Spinal cord (tissue), 10 donors: ENCODE measurements at regions not wholly inside any gene's neighbourhood (a gene's known extent, or its start where the extent isn't known, plus 50 kb on each side); places are given as distances from the start of the nearest gene placed in this dataset. TPM values are rescaled to one million over a fixed set of nuclear protein-coding genes. Genes with fewer than 3 reads are reported as not detected.

Experiments
- DNase-seq, 6 donors: peaks; one replicate each; pipeline versions ENCODE4 v3.0.0 to v3.0.0-alpha.2; 2013 to 2015; ENCODE audit warnings: low spot score in 6 of 6, low read depth in 4 of 6
- H3K27ac ChIP-seq: one replicate; pipeline ENCODE4 v1.5.1; 2013; ENCODE audit warnings: low read depth, low read length, control low read depth
- H3K27me3 ChIP-seq: one replicate; pipeline ENCODE4 v1.6.1; 2013; ENCODE audit warnings: low read length; ENCODE audit not compliant: control insufficient read depth, insufficient read depth
- H3K36me3 ChIP-seq: one replicate; pipeline ENCODE4 v1.6.1; 2013; ENCODE audit warnings: low read length; ENCODE audit not compliant: control insufficient read depth, insufficient read depth
- H3K4me1 ChIP-seq: one replicate; pipeline ENCODE4 v1.6.1; 2013; ENCODE audit warnings: low read length; ENCODE audit not compliant: control insufficient read depth, insufficient read depth
- H3K4me3 ChIP-seq: one replicate; pipeline ENCODE4 v1.5.1; 2013; ENCODE audit warnings: low read depth, low read length, control low read depth
- H3K9me3 ChIP-seq: one replicate; pipeline ENCODE4 v1.6.1; 2013; ENCODE audit warnings: low read length; ENCODE audit not compliant: control insufficient read depth, insufficient read depth
- WGBS: methylation state at CpG from one replicate; pipeline ENCODE4 v1.1.5; 2013; ENCODE audit warnings: missing lambda C conversion rate; ENCODE audit not compliant: insufficient coverage; 5-methylcytosine and 5-hydroxymethylcytosine counted together
- small RNA-seq: library from RNA; depleted of rRNA; stranded (forward); fragments of <200 nt; gene quantifications from one replicate; pipeline ENCODE3, GENCODE V24; 2014; ENCODE audit warnings: low replicate concordance
- donor health status: healthy.

DNA sequence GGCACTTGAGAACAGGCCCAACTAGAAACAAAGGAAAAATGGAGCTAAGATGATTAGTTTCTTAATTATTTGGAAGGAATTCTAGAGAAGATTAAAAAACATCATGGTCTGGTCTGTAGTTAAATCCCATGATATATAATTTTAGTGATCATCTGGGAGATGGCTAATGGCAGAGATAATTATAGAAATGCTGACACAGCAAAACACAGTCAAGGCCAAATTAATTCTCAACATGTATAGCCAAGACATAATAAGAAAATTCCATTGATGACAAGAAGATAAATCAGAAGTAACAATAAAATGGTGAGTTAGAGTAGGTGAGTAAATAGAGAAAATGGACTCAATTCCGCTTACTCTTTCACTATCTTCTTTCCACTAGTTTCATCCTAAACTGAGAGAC, 59.2 kb upstream of the ITGA4 start:
- no CpG with 5 or more reads among the region's 1 CpG for WGBS
- H3K27ac ChIP-seq: no peak overlapping the region

DNA sequence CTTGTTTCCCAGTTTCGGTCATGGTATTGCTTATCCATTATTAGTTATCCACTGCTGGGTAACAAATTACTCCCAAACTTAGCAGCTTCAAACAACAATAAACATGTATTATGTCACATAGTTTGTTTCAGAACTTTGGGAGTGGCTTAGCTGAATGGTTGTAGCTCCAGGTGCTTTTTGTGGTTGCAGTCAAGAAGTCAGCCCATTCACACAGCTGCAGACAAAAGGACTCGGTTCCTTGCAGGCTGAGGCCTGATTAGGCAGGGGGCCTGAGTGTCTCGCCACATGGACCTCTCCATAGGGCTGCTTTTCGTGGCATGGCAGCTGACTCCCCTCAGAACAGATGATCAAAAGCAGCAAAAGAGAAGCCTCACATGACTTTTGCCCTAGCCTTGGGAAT, 58.2 kb upstream of the ITGA4 start:
- Histone ChIP-seq H3K9me3 (no peaks in the 10 kb centered on the region), H3K27me3 (no peaks in the 10 kb centered on the region), H3K4me3 (no peak overlapping the region), H3K4me1 (no peaks in the 10 kb centered on the region), H3K36me3 (no peaks in the 10 kb centered on the region), H3K27ac (no peak overlapping the region)
- DNase-seq: no peak
- 60% methylated on average over 3 of the region's 4 CpGs for WGBS

More for the DNA sequence above, 59.2 kb upstream of the ITGA4 start:
- DNase-seq: no peak
- H3K9me3 ChIP-seq: no peaks in the 10 kb centered on the region
- H3K36me3 ChIP-seq: no peaks in the 10 kb centered on the region
- H3K27me3 ChIP-seq: no peaks in the 10 kb centered on the region
- no peaks in the 10 kb centered on the region for H3K4me1 ChIP-seq
- H3K4me3 ChIP-seq: no peak overlapping the region

DNA sequence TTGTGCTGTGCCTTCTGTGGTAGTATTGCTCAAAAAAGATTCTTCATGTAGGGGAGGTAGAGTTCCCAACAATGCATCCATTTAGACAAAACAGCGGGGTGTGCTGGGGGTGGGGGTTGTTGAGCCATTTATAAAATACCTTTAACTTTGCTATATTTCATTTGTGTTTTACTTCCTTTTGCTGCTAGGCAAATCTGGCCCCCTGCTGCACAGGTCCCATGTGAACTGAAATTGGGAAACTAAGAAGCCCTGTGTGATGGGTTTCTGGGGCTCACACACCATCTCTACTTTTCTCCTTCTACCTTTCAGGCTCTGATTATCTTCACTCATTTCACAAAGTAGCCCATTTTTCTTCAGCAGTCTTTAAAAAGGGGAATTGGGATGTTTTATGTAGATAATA, 52.7 kb upstream of the ITGA4 start:
- WGBS: no CpG with 5 or more reads among the region's 1 CpG
- Histone ChIP-seq H3K4me1 (no peaks in the 10 kb centered on the region), H3K27me3 (no peaks in the 10 kb centered on the region), H3K9me3 (no peaks in the 10 kb centered on the region), H3K27ac (no peak overlapping the region), H3K4me3 (no peak overlapping the region), H3K36me3 (no peaks in the 10 kb centered on the region)
- no peak for DNase-seq

DNA sequence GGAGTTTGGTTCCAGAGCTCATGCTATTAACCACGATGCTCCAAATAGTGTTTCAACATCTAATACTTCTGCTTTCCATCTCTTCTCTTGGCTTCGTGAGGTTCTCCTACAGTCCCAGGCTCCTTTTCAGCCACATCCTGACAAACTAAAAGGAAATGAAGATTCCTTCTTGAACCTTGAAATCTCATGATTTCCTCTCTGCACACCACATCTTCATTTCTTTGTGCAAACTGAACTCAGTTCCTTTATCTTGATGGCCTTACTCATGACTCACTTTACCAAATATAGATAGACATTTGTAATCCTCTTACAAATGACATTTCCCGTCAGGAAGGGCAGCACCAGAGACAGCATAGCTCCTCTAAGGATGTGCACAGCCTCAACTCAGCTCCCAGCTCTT, 50.0 kb upstream of the ITGA4 start:
- 96% methylated on average over 2 of the region's 3 CpGs for WGBS
- H3K27me3 ChIP-seq: no peaks in the 10 kb centered on the region
- no peak overlapping the region for H3K27ac ChIP-seq
- no peak for DNase-seq
- H3K9me3 ChIP-seq: no peaks in the 10 kb centered on the region
- no peak overlapping the region for H3K4me3 ChIP-seq
- no peaks in the 10 kb centered on the region for H3K36me3 ChIP-seq
- peaks cover 8% of the 10 kb centered on the region for H3K4me1 ChIP-seq

Small RNA genes in the stretch of these regions (small RNA-seq; reads per million reads assigned to genes)
- not detected for gene MIR4437
